Muscle of arm (tissue), 1 donor: ENCODE measurements at regions not wholly inside any gene's neighbourhood (a gene's known extent, or its start where the extent isn't known, plus 50 kb on each side); places are given as distances from the start of the nearest gene placed in this dataset.
"Not testable (repeated sequence)": the region's sequence is repeated elsewhere in the genome, so short reads cannot be mapped to it uniquely, and the experiment has no call there.

Experiments used
- DNase-seq: peaks from one replicate; pipeline ENCODE4 v3.0.0-alpha.2; 2013

GRCh38 chr12:75764091-75764841 lies 252.9 kb upstream of the KRR1 start:
- no peak for DNase-seq

GRCh38 chr12:75760573-75761294 lies 249.3 kb upstream of the KRR1 start:
- no peak for DNase-seq

- DNase-seq = no peak
Observed at GRCh38 chr12:75759842-75760572, 248.6 kb upstream of the KRR1 start.

GRCh38 chr12:75759196-75759595 lies 247.8 kb upstream of the KRR1 start:
- no peak for DNase-seq

- no peak for DNase-seq
Observed at GRCh38 chr12:75756771-75757170, 245.4 kb upstream of the KRR1 start.

GRCh38 chr12:75756111-75756510 lies 244.7 kb upstream of the KRR1 start:
- no peak for DNase-seq

GRCh38 chr12:75754698-75755097 lies 243.3 kb upstream of the KRR1 start:
- DNase-seq = no peak

- DNase-seq = no peak
Observed at GRCh38 chr12:75754141-75754540, 242.7 kb upstream of the KRR1 start.

- DNase-seq = no peak
Observed at GRCh38 chr12:75751769-75752471, 240.5 kb upstream of the KRR1 start.

- peak; percentile 75 for DNase-seq
Observed at GRCh38 chr12:75750716-75751306, 239.4 kb upstream of the KRR1 start.

- not testable (repeated sequence) for DNase-seq
Observed at GRCh38 chr12:75748990-75749389, 237.6 kb upstream of the KRR1 start.

GRCh38 chr12:75748136-75748535 lies 236.7 kb upstream of the KRR1 start:
- no peak for DNase-seq

- peak; percentile 61 for DNase-seq
Observed at GRCh38 chr12:75747572-75748021, 236.2 kb upstream of the KRR1 start.

GRCh38 chr12:75746621-75747020 lies 235.2 kb upstream of the KRR1 start:
- no peak for DNase-seq

GRCh38 chr12:75744607-75745256 lies 233.3 kb upstream of the KRR1 start:
- DNase-seq = no peak

GRCh38 chr12:75742961-75743360 lies 231.6 kb upstream of the KRR1 start:
- no peak for DNase-seq

- no peak for DNase-seq
Observed at GRCh38 chr12:75742048-75742447, 230.6 kb upstream of the KRR1 start.

- DNase-seq = no peak
Observed at GRCh38 chr12:75739912-75740311, 228.5 kb upstream of the KRR1 start.

- DNase-seq = not testable (repeated sequence)
Observed at GRCh38 chr12:75739098-75739497, 227.7 kb upstream of the KRR1 start.

- no peak for DNase-seq
Observed at GRCh38 chr12:75738486-75738885, 227.1 kb upstream of the KRR1 start.

- DNase-seq = no peak
Observed at GRCh38 chr12:75735853-75736252, 224.4 kb upstream of the KRR1 start.
